Colonic mucosa (tissue), 4 donors: ENCODE measurements at regions not wholly inside any gene's neighbourhood (a gene's known extent, or its start where the extent isn't known, plus 50 kb on each side); places are given as distances from the start of the nearest gene placed in this dataset.

Experiments used
- DNase-seq: peaks from one replicate; pipeline ENCODE4 v3.0.0-alpha.2; 2020
- H3K27ac ChIP-seq: fragments of 200-600 bp; one replicate; pipeline ENCODE4 v1.8.0; 2021
- H3K27me3 ChIP-seq: fragments of 200-600 bp; one replicate; pipeline ENCODE4 v1.8.0; 2021
- H3K36me3 ChIP-seq: fragments of 200-600 bp; one replicate; pipeline ENCODE4 v1.8.0; 2021
- H3K4me1 ChIP-seq: fragments of 200-600 bp; one replicate; pipeline ENCODE4 v1.8.0; 2021; ENCODE audit warnings: mild to moderate bottlenecking
- H3K4me3 ChIP-seq: fragments of 200-600 bp; one replicate; pipeline ENCODE4 v1.8.0; 2021
- H3K9ac ChIP-seq, 2 donors: one replicate each; pipeline ENCODE4 v1.7.0; 2013; ENCODE audit warnings: control low read depth in 2 of 2, low read depth in 2 of 2, low read length in 2 of 2
- H3K9me3 ChIP-seq: fragments of 200-600 bp; one replicate; pipeline ENCODE4 v1.8.0; 2021
- intact Hi-C: fragments of 100-400 bp; cut with DNase I; formaldehyde crosslinking; loops from one replicate; pipeline ENCODE4 v1.14.1; 2022
- TF ChIP-seq, protein P1 (sequence below): fragments of 200-600 bp; IDR thresholded peaks from one replicate; pipeline ENCODE4 v1.8.0; 2022; ENCODE audit warnings: antibody characterized with exemption, mild to moderate bottlenecking
- donor health status: healthy.
- donor health status: DM: no; HTN: no; CAD: no.
- donor health status: DM: no; HTN: no; CAD: no.

- H3K4me3 ChIP-seq, result no peak overlapping the region
- H3K9me3 ChIP-seq, result no peaks in the 10 kb centered on the region
- no peak for DNase-seq
- intact Hi-C loops, result no loop called here
- H3K27ac ChIP-seq, result no peak overlapping the region
- no peaks in the 10 kb centered on the region for H3K36me3 ChIP-seq
- no peak overlapping the region for H3K9ac ChIP-seq
- TF ChIP-seq, protein P1, sequence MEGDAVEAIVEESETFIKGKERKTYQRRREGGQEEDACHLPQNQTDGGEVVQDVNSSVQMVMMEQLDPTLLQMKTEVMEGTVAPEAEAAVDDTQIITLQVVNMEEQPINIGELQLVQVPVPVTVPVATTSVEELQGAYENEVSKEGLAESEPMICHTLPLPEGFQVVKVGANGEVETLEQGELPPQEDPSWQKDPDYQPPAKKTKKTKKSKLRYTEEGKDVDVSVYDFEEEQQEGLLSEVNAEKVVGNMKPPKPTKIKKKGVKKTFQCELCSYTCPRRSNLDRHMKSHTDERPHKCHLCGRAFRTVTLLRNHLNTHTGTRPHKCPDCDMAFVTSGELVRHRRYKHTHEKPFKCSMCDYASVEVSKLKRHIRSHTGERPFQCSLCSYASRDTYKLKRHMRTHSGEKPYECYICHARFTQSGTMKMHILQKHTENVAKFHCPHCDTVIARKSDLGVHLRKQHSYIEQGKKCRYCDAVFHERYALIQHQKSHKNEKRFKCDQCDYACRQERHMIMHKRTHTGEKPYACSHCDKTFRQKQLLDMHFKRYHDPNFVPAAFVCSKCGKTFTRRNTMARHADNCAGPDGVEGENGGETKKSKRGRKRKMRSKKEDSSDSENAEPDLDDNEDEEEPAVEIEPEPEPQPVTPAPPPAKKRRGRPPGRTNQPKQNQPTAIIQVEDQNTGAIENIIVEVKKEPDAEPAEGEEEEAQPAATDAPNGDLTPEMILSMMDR, result no peak
- H3K4me1 ChIP-seq, result no peaks in the 10 kb centered on the region
- H3K27me3 ChIP-seq, result no peaks in the 10 kb centered on the region
Observed at GRCh38 chr22:27142286-27142685, 484.9 kb downstream of the MIAT start.

DNA sequence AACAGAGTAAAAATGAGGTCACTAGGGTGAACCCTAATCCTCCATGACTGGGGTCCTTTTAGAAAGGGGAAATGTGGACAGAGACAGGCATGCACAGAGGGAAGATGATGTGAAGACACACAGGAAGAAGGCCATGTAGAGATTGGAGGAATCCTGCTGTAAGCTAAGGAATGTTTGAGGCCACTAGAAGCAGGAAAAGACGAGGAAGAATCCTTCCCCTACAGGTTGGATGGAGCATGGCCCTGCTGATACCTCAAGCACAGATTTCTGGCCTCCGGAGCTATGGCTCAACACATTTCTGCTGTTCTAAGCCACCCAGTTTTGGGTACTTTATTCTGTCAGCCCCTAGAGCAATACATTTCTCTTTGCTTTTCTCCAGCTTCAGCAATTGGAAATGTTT, 486.9 kb downstream of the MIAT start:
- TF ChIP-seq, protein P1, result no peak

DNA sequence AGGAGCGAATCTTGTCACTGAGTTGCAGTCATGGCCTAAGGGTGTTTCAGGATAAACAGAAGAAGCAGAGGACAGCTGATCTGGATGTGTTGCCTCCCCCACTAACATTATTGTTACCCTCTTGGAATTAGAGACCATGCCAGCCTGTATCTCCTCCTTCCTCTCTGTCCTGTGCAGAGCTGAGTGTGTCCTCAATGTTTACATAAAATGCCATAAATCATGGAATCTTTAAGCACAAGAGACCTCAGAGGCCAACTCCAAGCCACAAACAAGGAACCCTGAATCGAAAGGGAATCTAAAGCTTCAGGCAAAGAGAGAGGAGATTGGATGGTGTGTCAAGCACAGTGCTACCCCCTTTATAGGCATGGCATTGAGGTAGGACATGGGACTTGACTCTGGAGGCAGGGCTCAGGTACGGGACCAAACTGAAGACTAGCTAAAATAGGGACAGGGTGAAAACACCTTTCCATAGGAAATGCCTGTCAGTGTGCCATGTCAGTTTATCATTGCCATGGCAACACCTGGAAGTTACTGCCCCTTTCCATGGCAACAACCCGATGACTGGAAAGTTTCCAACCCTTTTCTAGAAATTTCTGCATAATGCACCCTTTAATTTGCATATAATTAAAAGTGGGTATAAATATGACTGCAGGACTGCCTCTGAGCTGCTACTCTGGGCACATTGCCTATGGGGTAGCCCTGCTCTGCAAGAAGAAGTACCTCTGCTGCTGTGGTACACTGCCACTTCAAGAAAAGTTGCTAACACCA, 489.7 kb downstream of the MIAT start:
- H3K36me3 ChIP-seq, result no peaks in the 10 kb centered on the region
- intact Hi-C loops, result no loop called here
- TF ChIP-seq, protein P1, result no peak
- no peaks in the 10 kb centered on the region for H3K4me1 ChIP-seq
- no peak overlapping the region for H3K27ac ChIP-seq
- H3K27me3 ChIP-seq, result no peaks in the 10 kb centered on the region
- no peak for DNase-seq
- H3K4me3 ChIP-seq, result no peak overlapping the region
- H3K9me3 ChIP-seq, result no peaks in the 10 kb centered on the region
- H3K9ac ChIP-seq, result no peak overlapping the region

More for the DNA sequence above, 486.9 kb downstream of the MIAT start:
- DNase-seq, result no peak
- Histone ChIP-seq H3K27ac (no peak overlapping the region), H3K9me3 (no peaks in the 10 kb centered on the region), H3K9ac (no peak overlapping the region), H3K4me3 (no peak overlapping the region), H3K4me1 (no peaks in the 10 kb centered on the region), H3K36me3 (no peaks in the 10 kb centered on the region), H3K27me3 (no peaks in the 10 kb centered on the region)
- intact Hi-C loops, result no loop called here

DNA sequence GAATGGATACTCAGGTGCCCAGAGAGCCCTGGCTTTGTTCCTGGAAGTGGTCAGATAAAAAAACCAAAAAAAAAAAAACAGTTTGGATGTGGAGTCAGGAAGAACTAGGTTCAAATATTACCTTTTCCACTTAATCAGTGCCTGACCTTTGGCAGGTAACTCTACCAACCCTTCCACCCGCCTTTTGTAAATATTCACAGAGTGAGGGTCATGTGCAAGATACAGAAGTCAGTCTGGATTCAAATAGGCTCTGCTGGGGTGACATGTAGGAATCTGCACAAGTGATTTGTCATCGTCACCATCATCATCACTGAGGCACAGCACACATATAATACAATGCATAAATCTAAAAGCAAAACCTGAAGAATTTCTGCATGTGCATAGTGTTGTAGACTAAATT, 490.7 kb downstream of the MIAT start:
- no peak overlapping the region for H3K9ac ChIP-seq
- TF ChIP-seq, protein P1, result no peak
- no peaks in the 10 kb centered on the region for H3K4me1 ChIP-seq
- H3K27me3 ChIP-seq, result no peaks in the 10 kb centered on the region
- no peak overlapping the region for H3K4me3 ChIP-seq
- H3K9me3 ChIP-seq, result no peaks in the 10 kb centered on the region
- H3K36me3 ChIP-seq, result no peaks in the 10 kb centered on the region
- DNase-seq, result no peak
- intact Hi-C loops, result no loop called here
- no peak overlapping the region for H3K27ac ChIP-seq

DNA sequence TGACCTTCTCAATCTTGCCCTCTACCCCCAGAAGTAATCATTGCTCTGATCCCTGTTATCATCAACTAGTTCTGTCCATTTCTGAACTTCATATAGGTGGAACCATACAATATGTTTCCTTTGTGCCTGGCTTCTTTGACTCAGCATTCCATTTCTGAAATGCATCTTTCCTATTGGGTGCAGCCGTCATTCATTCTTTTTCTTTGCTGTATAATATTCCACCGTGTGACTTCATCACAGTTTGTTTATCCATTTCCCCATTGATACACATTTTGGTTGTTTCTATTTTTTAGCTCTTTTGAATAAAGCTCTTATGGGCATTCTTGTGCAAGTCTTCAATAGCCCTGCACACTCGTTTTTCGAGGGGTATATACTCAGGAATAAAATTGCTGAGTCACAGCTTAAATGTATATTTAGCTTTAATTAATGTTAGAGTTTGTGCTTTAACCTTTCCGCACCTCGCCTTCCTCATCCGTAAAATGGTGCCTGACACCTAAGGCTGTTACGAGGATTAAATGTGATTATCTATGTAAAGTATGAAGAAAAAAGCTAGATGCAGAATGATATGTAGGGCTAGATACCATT, 491.6 kb downstream of the MIAT start:
- Histone ChIP-seq H3K9me3 (no peaks in the 10 kb centered on the region), H3K36me3 (no peaks in the 10 kb centered on the region), H3K27me3 (no peaks in the 10 kb centered on the region), H3K4me3 (no peak overlapping the region), H3K9ac (no peak overlapping the region), H3K27ac (no peak overlapping the region), H3K4me1 (no peaks in the 10 kb centered on the region)
- no peak for DNase-seq
- TF ChIP-seq, protein P1, result no peak
- intact Hi-C loops, result no loop called here
